Activated CD8-positive, alpha-beta memory T cell treated with anti-CD3 and anti-CD28 coated beads for 36 hours (primary cell): ENCODE measurements at regions not wholly inside any gene's neighbourhood (a gene's known extent, or its start where the extent isn't known, plus 50 kb on each side); places are given as distances from the start of the nearest gene placed in this dataset.
"Not testable (repeated sequence)": the region's sequence is repeated elsewhere in the genome, so short reads cannot be mapped to it uniquely, and the experiment has no call there.

Source experiments
- CTCF ChIA-PET: fragments of 350-600 bp; sonication (Branson Sonifier 250); formaldehyde crosslinking; loops from one replicate; lab custom pipeline; 2021; ENCODE audit warnings: antibody characterized with exemption; lab: Charles Lee
- POLR2A ChIA-PET: fragments of 350-600 bp; sonication (Branson Sonifier 250); formaldehyde crosslinking; loops from one replicate; lab custom pipeline; 2021; ENCODE audit warnings: antibody characterized with exemption; lab: Charles Lee

DNA sequence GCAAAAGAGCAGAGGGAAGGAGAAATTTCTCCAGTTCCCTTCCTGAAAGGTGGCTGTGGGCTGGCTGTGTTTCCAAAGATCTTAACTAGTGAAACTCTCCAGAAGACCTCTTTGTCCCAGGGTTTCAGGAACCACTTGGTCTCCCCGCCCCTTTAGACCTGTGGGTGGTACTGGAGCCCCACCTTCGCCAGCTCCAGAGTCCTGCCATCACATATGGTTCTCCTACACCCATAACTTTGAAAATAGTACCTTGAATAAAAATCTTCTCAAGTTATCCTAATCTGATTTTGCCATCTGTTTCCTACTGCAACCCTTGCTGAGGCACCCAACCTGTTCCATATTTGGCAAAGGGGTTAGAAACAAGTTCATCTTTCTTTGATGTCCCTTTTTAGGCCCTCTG, 303.9 kb downstream of the SEC16B start:
- ChIA-PET POLR2A (no interaction called here), CTCF (no interaction called here)

DNA sequence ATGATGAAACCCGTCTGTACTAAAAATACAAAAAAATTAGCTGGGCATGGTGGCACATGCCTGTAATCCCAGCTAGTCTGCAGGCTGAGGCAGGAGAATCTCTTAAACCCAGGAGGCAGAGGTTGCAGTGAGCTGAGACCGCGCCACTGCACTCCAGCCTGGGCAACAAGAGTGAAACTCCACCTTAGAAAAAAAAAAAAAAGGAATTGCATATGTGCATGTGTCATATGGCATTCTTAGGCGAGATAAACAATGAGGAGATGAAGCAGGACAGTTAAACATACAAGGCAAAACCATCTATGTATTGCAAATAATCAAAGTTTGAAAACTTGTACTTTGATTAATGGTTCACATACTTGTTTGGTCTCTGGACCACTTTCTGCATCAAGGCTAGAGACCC, 305.1 kb downstream of the SEC16B start:
- POLR2A ChIA-PET, CTCF ChIA-PET: not testable (repeated sequence)

DNA sequence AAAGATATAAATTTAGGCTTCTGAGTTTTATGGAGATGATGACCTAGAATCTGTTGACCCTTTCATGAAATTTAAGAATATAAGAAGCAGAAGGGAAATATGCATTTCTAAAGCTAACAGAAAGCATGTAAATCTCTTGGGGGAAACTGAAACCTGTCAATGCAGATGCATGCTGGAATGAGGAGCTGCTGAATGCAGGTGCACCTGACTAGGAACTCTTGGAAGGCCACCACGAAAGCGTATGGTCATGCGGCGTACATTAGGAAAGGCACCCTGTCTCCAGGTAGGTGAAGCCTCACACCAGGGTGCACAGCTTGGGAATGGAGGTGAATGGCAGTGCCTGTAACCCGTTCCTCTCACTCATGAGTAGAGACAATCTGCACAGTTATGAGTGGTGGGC, 309.7 kb downstream of the SEC16B start:
- CTCF ChIA-PET: no interaction called here

DNA sequence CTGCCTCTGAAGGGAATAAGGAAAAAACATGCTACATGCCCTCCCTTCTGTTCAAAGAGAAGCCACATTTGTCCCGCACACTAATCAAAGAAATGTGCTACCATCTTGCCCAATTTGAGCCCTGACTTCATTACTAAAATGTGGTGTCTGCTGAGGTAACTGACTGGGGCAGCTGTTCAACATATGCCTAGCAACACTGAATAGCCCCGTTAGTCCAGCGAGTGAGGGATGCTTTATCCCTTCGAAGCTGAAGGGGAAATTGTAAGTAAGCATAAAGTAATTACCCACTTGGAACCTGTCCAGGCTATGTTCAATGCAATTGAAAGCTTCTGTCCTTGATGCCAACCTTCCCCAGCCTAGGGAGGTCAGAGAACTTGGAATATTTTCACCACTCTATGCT, 310.6 kb downstream of the SEC16B start:
- POLR2A ChIA-PET: no interaction called here
- CTCF ChIA-PET: no interaction called here

More for the DNA sequence above, 309.7 kb downstream of the SEC16B start:
- POLR2A ChIA-PET: no interaction called here

DNA sequence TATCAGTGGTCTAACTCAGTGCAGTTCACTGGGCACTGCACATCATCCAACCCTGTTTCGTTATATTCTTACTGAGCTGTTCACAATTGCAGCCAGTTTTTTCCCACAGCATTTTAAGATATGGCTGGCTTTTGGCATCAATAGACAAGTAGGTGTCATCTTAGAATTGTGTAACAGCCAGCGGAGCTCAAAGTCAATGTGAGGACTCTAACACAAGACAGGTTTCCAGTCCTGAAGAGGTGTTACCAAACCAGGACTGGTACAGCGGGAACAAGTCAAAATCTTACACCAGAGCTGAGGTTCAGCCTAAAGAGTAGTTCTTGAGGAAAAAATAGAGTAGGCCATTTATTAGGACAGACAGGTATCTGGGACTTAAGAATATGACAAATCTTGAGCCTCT, 313.3 kb downstream of the SEC16B start:
- ChIA-PET POLR2A (no interaction called here), CTCF (no interaction called here)

DNA sequence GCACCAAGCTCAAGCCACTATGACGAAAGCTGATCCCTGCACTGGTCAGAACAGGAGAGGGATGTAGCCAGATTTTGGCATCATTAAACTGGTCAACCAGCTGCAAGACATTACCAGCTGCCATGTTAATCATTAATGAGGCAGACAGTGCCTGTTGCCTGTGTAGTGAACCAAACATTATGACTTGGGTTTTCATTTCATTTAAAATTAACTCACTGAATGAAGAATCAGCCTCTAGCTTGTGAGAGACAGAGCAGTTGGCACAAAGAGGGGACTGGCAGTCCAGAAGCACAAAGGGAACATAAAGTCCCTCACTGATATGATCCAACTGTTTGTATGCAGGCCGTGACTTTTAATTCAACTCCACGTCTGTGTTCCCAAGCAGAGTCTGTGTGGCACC, 318.9 kb downstream of the SEC16B start:
- POLR2A ChIA-PET: no interaction called here
- CTCF ChIA-PET: no interaction called here

DNA sequence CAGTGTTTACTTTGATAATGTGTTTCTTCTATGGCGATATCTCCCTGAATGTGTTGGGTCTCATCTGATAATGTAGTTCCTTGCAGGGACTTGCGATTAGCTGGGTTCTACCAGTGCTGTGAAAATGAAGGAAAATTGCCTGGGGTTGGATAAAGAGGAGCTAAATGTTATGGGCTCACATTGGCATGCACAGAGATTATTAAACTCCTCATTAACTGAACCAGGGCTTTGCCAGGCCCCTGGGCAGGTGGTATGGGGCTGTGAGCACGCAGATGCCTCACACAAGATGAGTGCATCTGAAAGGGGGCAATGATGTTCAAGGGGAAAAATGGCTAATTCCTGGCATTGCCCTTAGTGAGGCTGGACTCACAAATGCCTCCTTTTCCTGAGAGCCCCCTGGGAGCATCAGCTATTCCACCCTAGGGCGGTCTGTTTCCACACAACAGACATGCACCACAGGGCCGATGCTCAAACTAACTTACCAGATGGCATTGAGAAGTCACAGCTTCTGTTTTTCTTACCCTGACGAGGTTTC, 321.1 kb downstream of the SEC16B start:
- ChIA-PET CTCF (no interaction called here), POLR2A (no interaction called here)

DNA sequence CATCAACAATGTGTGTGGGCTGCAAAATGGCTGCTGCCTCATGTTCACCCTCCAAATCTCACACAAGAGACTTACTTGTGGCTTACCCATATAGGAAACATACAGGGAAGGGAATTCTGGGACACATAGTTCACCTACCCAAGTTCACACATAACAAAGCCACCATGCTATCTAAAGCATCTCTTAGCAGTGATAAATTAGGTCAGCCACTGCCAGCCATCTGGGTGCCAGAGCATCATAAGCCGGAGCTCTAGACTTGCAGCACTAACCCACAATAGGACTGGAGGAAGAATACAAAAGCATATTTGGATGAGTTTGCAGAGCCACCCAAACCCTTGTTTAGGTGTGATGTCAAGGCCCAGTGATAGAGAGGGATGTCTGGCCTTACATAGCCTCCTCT, 321.7 kb downstream of the SEC16B start:
- POLR2A ChIA-PET: no interaction called here
- CTCF ChIA-PET: no interaction called here

DNA sequence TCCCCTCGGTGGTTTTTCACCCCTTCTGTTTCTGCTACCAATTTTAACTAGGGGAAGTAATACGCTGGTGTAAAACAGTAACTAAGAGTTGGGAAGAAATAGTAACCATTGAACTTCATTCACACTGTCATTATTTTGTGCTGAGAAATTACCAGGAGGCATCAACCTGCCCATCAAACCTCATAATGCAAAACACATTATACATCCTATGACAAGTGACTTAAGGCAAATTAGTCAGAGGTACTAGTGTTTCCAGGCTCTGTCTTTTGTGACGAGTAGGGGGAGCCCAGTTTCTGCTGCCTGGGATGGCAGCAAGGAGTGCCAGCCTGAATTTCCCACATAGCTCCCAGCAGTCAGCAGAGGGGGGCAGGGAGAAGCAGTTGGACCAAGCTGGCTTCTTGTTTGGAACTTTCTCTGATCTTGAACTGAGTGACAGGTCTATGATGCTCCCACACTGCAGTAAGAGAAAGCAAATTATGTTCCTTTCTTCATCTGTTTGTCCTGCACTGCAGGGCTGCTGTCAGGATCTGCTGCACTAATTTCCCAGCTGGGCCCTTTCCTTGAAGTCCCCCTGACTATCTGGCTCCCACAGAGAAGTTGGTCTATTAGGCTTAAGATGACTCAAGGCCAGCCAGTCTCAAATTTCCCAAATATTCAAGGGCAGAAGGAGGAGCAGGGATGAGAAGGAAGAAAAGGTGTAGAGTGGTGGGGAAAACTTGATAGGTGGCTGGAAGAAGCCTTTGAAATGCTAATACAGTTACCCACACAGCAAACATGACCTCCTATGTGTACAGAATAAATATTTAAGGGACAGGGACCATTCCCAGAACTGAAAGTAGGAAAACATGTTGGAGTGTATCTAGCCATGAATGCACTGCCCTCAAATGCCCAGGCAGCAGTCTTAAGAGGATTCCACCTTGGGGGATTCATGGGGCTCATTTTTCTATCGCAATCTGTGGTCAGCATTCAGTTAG, 322.8 kb downstream of the SEC16B start:
- ChIA-PET CTCF (no interaction called here), POLR2A (no interaction called here)

DNA sequence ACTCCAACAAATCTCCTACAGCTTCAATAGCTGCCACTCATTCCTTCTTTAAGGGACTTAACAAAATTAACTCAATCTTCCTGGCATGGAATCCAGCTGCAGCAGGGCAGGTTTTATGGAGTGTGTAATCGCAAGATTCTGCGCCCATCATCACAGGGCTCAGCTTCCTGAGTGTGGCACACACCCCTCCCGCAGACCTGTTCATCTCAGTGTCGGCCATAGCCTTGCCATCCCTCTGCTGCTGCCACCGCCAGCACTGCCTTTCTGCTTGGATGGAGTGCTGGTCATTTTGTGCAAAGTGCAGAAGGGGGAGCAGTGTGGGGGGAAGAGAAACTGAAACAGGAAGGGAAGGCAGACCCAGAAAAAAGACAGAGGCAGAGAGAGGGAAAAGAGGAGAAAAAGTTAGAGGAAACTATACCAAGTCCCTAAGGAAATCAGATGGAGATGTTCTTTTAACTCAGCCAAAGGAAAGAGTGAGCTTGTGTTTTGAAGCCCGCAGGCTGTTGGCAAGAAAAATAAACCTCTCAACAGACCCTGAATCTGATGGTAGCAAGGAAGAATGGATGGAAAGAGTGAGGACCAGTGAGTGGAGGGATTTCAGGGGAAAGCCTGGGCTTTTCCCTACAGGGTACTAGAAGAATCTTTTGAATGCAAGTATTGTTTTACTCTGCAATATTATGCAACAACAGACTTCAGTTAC, 324.2 kb downstream of the SEC16B start:
- POLR2A ChIA-PET: no interaction called here
- CTCF ChIA-PET: no interaction called here

DNA sequence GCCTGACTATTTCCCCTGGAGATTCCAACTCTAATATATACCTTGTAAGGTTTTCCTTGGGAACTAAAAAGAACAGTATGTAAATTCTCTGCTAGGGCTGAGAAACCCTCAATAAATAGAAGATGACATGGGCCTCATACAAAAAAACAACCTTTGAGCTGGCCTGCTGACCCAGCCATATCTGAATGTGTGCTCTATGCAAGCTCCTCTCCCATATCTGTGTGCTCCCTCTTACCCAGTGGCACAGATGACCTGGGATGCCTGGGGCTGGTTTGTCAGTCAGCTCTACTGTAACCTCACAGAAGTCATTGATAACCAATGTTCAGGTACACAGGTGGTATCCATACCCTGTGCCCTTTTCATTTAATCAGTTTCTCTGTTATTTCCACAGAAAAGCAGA, 329.2 kb downstream of the SEC16B start:
- POLR2A ChIA-PET: no interaction called here

DNA sequence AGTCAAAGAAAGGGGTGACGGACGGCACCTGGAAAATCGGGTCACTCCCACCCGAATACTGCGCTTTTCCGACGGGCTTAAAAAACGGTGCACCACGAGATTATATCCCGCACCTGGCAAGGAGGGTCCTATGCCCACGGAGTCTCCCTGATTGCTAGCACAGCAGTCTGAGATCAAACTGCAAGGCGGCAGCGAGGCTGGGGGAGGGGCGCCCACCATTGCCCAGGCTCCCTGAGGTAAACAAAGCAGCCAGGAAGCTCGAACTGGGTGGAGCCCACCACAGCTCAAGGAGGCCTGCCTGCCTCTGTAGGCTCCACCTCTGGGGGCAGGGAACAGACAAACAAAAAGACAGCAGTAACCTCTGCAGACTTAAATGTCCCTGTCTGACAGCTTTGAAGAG, 335.7 kb downstream of the SEC16B start:
- POLR2A ChIA-PET, CTCF ChIA-PET: not testable (repeated sequence)

More for the DNA sequence above, 329.2 kb downstream of the SEC16B start:
- CTCF ChIA-PET: no interaction called here

DNA sequence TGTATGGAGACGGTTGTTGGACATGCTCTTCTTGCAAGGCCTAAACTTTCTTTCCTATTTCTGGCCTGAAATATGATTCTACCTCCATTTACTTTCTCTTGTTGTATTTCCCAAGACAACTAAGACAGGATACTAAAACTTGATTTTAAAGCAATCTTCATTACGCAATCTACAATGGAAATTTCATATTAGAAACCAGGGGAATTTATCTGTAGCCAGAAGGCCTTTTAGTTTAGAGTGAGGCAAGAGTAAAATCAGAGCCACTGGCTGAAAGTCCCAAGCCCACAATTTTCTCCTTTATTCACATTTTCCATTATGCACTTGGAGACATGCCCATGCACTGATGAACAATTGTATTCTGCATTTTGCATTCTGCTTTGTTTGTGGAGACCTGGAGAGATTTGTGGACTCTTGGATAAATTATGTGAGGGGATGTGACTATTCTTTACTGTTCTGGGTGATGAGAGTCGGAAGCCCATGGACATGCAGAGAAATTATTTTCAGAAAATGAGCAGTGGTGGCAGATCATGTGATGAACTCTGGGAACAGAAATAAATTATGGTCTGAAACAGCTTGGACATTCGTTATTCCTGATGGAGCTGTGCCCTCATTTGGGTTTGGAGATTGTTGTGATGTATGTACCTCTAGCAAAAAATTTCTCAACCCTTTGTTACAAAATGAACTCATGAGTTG, 336.8 kb downstream of the SEC16B start:
- ChIA-PET POLR2A (no interaction called here), CTCF (no interaction called here)

DNA sequence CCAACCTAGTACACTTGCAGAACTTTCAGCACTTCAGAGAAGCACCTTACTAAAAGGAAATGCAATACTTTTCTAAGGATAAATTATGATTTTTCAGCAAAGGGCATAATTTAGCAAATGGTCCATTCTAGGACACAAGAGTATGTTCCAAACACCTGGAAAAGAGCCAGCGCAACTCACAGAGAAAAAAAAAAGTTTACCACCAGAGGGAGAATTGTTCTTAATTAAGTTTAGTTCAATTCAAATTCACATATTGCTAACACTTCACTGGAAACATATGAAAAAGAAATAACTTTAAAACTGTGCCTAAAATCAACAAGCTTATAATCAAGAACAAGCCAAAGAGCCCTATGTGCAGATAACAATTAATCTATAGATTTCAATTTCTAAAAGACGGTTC, 338.1 kb downstream of the SEC16B start:
- ChIA-PET POLR2A (no interaction called here), CTCF (no interaction called here)

DNA sequence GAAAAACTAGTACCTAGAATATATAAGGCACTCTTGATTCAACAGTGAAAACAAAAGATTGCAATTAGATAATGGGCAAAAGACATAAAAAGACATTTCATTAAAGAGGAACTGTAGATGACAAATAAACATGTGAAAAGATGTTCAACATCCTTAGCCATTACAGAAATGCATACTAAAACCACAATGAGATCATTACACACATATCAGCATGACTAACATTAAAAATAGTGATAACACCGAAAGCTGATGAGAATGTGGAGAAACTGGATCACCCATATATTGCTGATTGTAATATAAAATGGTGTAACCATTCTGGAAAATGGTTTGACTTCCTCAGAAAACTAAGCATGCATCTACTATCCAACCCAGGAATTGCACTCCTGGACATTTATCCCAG, 340.3 kb downstream of the SEC16B start:
- POLR2A ChIA-PET: no interaction called here
- CTCF ChIA-PET: no interaction called here

DNA sequence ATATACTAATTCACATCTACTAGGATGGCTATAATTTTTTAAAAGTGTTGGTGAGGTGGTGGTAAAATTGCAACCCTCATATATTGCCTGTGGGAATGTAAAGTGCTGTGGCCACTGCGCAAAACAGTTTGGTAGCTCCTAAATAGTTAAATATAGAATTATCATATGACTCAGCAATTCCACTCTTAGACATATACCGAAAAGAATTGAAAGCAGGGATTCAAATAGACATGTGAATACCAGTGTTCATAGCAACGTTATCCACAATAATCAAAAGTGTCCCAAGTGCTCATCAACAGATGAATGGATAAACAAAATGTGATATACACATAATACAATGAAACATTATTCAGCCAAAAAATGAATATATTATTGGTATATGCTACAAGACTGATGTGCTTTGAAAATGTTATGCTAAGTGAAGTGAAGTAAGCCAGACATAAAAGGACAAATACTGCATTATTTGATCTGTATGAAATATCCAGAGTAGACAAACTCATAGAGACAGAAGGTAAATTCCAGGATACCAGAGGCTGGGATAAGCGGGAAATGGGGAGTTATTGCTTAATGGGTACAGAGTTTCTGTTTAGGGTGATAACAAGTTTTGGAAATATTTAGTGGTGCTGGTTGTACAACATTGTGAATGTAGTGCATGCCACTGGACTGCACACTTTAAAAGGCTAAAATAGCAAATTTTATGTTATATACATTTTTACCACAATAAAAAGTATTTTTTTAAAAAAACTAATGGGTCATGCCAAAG, 342.5 kb downstream of the SEC16B start:
- POLR2A ChIA-PET: no interaction called here
- CTCF ChIA-PET: no interaction called here

DNA sequence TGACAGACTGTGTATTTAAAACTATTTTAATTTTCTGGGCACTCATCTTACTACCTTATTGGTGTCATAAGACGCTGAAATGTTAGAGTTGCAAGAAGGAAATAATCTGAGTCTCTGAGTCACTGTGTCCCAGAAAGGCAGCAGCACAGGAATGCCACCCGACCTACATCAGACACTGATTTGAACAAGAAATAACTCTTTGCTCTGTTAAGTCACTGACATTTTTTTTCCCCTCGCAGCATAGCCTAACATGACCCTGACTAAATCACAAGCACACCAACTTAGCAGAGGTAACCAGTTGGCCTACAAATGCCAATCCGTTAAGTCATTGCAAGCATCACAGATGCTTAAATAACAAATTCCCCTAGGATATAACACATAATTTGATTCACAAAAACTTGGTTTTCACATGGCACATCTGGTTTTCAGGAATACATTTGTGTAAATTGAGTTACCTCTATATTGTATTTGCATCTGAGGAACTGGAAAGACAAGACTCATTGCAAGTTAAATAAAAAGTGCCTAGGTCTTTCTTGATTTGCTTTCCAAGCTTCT, 349.1 kb downstream of the SEC16B start:
- ChIA-PET POLR2A (no interaction called here), CTCF (no interaction called here)

DNA sequence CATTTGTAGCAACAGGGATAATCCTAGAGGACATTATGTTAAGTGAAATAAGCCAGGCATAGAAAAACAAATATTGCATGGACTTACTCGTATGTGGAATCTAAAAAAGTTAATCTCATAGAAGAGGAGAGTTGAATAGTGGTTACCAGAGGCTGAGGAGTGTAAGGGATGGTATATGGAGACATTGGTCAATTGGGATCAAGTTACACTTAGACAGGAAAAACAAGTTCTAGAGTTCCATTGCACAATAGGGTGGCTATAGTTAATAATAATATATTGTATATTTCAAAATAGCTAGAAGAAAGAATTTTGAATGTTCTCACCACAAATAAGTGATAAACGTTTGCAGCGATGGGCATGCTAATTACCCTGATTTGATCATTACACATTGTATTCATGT, 354.6 kb downstream of the SEC16B start:
- POLR2A ChIA-PET: no interaction called here

DNA sequence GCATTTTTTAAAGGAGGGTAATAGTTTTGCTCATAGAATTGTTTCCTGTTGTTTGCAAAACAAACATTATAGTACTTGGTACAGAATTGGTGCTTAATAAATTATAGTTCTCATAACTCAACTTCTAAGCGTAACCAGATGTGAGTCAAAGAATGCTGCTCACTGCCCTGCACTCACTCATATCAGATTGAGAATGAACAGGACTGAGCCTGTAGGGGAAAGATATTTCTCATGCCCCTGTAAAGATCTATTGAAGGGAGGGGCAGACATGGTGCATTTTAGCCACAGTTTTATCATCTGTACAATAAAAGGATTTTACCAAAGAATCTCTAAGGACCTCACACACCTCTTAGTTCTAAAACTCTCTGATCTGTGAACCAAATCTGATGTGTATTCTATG, 358.5 kb downstream of the SEC16B start:
- ChIA-PET POLR2A (no interaction called here), CTCF (no interaction called here)

More for the DNA sequence above, 354.6 kb downstream of the SEC16B start:
- CTCF ChIA-PET: no interaction called here
